ENCODE measurements at regions not wholly inside any gene's neighbourhood (a gene's known extent, or its start where the extent isn't known, plus 50 kb on each side); places are given as distances from the start of the nearest gene placed in this dataset.
A peak's percentile ranks its signal among the peaks of the same experiment; 100 is the strongest.

DNA sequence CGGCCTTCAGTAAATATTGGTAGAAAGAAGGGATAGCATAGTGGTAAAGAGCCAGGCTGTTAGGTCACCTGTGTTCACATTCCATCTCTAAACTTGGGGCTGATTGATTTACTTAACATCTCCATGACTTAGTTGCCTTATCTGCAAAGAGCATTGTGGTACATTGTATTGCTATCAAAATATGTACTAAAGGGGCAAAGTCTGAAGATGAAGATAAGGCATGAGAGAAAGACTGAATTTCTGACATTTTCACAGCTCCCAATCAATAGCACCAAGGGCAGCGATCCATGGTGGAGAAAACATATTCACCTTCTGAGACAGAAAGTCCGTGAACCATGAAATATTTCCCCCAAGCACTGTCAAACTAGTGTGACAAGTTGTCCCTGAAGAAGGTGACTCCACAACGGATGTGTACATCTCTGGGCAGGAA is 223.3 kb upstream of the STXBP5 start (continued):
- no peak for TF ChIP-seq GPN1 (CRISPR knock-in tag; IDR thresholded peaks at IDR 0.05; ENCODE audit: borderline replicate concordance)
- TF ChIP-seq PHB2 (IDR thresholded peaks at IDR 0.05; ENCODE audit: partially characterized antibody) = no peak
- no peak for TF ChIP-seq MLLT10 (CRISPR knock-in tag; IDR thresholded peaks at IDR 0.05)
- TF ChIP-seq, protein P1, sequence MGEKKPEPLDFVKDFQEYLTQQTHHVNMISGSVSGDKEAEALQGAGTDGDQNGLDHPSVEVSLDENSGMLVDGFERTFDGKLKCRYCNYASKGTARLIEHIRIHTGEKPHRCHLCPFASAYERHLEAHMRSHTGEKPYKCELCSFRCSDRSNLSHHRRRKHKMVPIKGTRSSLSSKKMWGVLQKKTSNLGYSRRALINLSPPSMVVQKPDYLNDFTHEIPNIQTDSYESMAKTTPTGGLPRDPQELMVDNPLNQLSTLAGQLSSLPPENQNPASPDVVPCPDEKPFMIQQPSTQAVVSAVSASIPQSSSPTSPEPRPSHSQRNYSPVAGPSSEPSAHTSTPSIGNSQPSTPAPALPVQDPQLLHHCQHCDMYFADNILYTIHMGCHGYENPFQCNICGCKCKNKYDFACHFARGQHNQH (CRISPR knock-in tag; IDR thresholded peaks at IDR 0.05) = peak; percentile 83; the same call in 1 of the 2 replicates
- peak; percentile 98 for TF ChIP-seq GATA4 (IDR thresholded peaks at IDR 0.05; ENCODE audit: borderline replicate concordance, low read depth)
- TF ChIP-seq, protein P2, sequence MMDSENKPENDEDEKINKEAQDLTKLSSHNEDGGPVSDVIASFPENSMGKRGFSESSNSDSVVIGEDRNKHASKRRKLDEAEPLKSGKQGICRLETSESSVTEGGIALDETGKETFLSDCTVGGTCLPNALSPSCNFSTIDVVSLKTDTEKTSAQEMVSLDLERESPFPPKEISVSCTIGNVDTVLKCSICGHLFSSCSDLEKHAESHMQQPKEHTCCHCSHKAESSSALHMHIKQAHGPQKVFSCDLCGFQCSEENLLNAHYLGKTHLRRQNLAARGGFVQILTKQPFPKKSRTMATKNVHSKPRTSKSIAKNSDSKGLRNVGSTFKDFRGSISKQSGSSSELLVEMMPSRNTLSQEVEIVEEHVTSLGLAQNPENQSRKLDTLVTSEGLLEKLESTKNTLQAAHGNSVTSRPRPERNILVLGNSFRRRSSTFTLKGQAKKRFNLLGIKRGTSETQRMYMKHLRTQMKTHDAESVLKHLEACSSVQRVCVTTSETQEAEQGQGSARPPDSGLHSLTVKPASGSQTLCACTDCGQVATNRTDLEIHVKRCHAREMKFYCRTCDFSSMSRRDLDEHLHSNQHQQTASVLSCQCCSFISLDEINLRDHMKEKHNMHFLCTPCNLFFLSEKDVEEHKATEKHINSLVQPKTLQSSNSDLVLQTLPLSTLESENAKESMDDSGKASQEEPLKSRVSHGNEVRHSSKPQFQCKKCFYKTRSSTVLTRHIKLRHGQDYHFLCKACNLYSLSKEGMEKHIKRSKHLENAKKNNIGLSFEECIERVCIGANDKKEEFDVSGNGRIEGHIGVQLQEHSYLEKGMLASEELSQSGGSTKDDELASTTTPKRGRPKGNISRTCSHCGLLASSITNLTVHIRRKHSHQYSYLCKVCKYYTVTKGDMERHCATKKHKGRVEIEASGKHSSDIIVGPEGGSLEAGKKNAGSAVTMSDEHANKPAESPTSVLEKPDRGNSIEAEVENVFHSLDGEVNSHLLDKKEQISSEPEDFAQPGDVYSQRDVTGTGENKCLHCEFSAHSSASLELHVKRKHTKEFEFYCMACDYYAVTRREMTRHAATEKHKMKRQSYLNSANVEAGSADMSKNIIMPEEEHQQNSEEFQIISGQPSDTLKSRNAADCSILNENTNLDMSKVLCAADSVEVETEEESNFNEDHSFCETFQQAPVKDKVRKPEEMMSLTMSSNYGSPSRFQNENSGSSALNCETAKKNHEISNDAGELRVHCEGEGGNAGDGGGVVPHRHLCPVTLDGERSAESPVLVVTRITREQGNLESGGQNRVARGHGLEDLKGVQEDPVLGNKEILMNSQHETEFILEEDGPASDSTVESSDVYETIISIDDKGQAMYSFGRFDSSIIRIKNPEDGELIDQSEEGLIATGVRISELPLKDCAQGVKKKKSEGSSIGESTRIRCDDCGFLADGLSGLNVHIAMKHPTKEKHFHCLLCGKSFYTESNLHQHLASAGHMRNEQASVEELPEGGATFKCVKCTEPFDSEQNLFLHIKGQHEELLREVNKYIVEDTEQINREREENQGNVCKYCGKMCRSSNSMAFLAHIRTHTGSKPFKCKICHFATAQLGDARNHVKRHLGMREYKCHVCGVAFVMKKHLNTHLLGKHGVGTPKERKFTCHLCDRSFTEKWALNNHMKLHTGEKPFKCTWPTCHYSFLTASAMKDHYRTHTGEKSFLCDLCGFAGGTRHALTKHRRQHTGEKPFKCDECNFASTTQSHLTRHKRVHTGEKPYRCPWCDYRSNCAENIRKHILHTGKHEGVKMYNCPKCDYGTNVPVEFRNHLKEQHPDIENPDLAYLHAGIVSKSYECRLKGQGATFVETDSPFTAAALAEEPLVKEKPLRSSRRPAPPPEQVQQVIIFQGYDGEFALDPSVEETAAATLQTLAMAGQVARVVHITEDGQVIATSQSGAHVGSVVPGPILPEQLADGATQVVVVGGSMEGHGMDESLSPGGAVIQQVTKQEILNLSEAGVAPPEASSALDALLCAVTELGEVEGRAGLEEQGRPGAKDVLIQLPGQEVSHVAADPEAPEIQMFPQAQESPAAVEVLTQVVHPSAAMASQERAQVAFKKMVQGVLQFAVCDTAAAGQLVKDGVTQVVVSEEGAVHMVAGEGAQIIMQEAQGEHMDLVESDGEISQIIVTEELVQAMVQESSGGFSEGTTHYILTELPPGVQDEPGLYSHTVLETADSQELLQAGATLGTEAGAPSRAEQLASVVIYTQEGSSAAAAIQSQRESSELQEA (CRISPR knock-in tag; IDR thresholded peaks at IDR 0.05; ENCODE audit: not compliant biosample characterization) = no peak
- TF ChIP-seq ZNF709 (CRISPR knock-in tag; IDR thresholded peaks at IDR 0.05) = 0 out of 2 replicates have a peak, but pooled peaks have one; percentile 46
- peak; percentile 92 for TF ChIP-seq RARA (CRISPR knock-in tag; IDR thresholded peaks at IDR 0.05)
- TF ChIP-seq MYC (CRISPR knock-in tag; IDR thresholded peaks at IDR 0.05; ENCODE audit: borderline replicate concordance) = no peak
- peak; percentile 61 for TF ChIP-seq ZNF205 (CRISPR knock-in tag; IDR thresholded peaks at IDR 0.05)
- TF ChIP-seq, protein P3, sequence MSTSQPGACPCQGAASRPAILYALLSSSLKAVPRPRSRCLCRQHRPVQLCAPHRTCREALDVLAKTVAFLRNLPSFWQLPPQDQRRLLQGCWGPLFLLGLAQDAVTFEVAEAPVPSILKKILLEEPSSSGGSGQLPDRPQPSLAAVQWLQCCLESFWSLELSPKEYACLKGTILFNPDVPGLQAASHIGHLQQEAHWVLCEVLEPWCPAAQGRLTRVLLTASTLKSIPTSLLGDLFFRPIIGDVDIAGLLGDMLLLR (CRISPR knock-in tag; IDR thresholded peaks at IDR 0.05) = no peak
- TF ChIP-seq, protein P4, sequence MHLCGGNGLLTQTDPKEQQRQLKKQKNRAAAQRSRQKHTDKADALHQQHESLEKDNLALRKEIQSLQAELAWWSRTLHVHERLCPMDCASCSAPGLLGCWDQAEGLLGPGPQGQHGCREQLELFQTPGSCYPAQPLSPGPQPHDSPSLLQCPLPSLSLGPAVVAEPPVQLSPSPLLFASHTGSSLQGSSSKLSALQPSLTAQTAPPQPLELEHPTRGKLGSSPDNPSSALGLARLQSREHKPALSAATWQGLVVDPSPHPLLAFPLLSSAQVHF (CRISPR knock-in tag; IDR thresholded peaks at IDR 0.05) = no peak
- TF ChIP-seq, protein P5, sequence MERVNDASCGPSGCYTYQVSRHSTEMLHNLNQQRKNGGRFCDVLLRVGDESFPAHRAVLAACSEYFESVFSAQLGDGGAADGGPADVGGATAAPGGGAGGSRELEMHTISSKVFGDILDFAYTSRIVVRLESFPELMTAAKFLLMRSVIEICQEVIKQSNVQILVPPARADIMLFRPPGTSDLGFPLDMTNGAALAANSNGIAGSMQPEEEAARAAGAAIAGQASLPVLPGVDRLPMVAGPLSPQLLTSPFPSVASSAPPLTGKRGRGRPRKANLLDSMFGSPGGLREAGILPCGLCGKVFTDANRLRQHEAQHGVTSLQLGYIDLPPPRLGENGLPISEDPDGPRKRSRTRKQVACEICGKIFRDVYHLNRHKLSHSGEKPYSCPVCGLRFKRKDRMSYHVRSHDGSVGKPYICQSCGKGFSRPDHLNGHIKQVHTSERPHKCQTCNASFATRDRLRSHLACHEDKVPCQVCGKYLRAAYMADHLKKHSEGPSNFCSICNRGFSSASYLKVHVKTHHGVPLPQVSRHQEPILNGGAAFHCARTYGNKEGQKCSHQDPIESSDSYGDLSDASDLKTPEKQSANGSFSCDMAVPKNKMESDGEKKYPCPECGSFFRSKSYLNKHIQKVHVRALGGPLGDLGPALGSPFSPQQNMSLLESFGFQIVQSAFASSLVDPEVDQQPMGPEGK (CRISPR knock-in tag; IDR thresholded peaks at IDR 0.05) = no peak
- TF ChIP-seq SCMH1 (CRISPR knock-in tag; IDR thresholded peaks at IDR 0.05; ENCODE audit: borderline replicate concordance) = no peak
- no peak for TF ChIP-seq AGO2 (optimal IDR thresholded peaks at IDR 0.05; ENCODE audit: low read depth, low read length)
- TF ChIP-seq, protein P6, sequence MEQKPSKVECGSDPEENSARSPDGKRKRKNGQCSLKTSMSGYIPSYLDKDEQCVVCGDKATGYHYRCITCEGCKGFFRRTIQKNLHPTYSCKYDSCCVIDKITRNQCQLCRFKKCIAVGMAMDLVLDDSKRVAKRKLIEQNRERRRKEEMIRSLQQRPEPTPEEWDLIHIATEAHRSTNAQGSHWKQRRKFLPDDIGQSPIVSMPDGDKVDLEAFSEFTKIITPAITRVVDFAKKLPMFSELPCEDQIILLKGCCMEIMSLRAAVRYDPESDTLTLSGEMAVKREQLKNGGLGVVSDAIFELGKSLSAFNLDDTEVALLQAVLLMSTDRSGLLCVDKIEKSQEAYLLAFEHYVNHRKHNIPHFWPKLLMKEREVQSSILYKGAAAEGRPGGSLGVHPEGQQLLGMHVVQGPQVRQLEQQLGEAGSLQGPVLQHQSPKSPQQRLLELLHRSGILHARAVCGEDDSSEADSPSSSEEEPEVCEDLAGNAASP (CRISPR knock-in tag; IDR thresholded peaks at IDR 0.05; ENCODE audit: borderline replicate concordance) = peak; percentile 77; the same call in 1 of the 2 replicates
